ENCODE measurements at regions not wholly inside any gene's neighbourhood (a gene's known extent, or its start where the extent isn't known, plus 50 kb on each side); places are given as distances from the start of the nearest gene placed in this dataset.

GRCh38 chr16:6512512-6512911 is 820.1 kb upstream of the RBFOX1 start:
- H3K4me1 ChIP-seq = no peaks in the 10 kb centered on the region
- DNase-seq = no peak
- no peak overlapping the region for H3K27ac ChIP-seq
- intact Hi-C loops (cut with DNase I; ENCODE audit: low total_unique reads) (no loop called here), in situ Hi-C loops (cut with MboI; ENCODE audit: low pct_ligation_motif_present in 1 of 4, low pct_unique_long_range_greater_than_20kb in 1 of 4, low sequenced_read_pairs in 3 of 4) (loop anchor here in 1 of 4 donors (25.0 kb wide), 1 partner anchor 100 kb away; no protein-coding TSS in a partner anchor)
- no peak for TF ChIP-seq EP300 (IDR thresholded peaks at IDR 0.05; ENCODE audit: low read depth)
- no peak for TF ChIP-seq POLR2AphosphoS5 (IDR thresholded peaks at IDR 0.05)
- no peak for TF ChIP-seq CTCF (IDR thresholded peaks at IDR 0.05)
- no peak for TF ChIP-seq POLR2A (IDR thresholded peaks at IDR 0.05)
- H3K36me3 ChIP-seq = no peaks in the 10 kb centered on the region
- H3K27me3 ChIP-seq = no peaks in the 10 kb centered on the region
- 82% methylated on average over 2 of the region's 2 CpGs; no CpG with 5 or more reads in 1 of the 2 donors for WGBS, 2 donors (ENCODE audit: low coverage in 1 of 2)
- H3K4me3 ChIP-seq = no peak overlapping the region
- H3K9me3 ChIP-seq = no peaks in the 10 kb centered on the region

GRCh38 chr16:6510261-6510660 is 822.4 kb upstream of the RBFOX1 start:
- in situ Hi-C loops (cut with MboI; ENCODE audit: low pct_ligation_motif_present in 1 of 4, low pct_unique_long_range_greater_than_20kb in 1 of 4, low sequenced_read_pairs in 3 of 4) (loop anchor here in 1 of 4 donors (25.0 kb wide), 1 partner anchor 102 kb away; no protein-coding TSS in a partner anchor), intact Hi-C loops (cut with DNase I; ENCODE audit: low total_unique reads) (no loop called here)
- TF ChIP-seq POLR2AphosphoS5 (IDR thresholded peaks at IDR 0.05) (no peak), EP300 (IDR thresholded peaks at IDR 0.05; ENCODE audit: low read depth) (no peak), POLR2A (IDR thresholded peaks at IDR 0.05) (no peak), CTCF (IDR thresholded peaks at IDR 0.05) (no peak)
- H3K27me3 ChIP-seq = no peaks in the 10 kb centered on the region
- no peak overlapping the region for H3K4me3 ChIP-seq
- no peak for DNase-seq
- no peaks in the 10 kb centered on the region for H3K4me1 ChIP-seq
- 84 to 90% methylated on average over 2 to 7 of the region's 7 CpGs for WGBS, 2 donors (ENCODE audit: low coverage in 1 of 2)
- no peak overlapping the region for H3K27ac ChIP-seq
- no peaks in the 10 kb centered on the region for H3K36me3 ChIP-seq
- no peaks in the 10 kb centered on the region for H3K9me3 ChIP-seq

GRCh38 chr16:6499413-6499812 is 833.2 kb upstream of the RBFOX1 start:
- no peaks in the 10 kb centered on the region for H3K27me3 ChIP-seq
- in situ Hi-C loops (cut with MboI; ENCODE audit: low pct_ligation_motif_present in 1 of 4, low pct_unique_long_range_greater_than_20kb in 1 of 4, low sequenced_read_pairs in 3 of 4) = no loop called here
- H3K4me3 ChIP-seq = no peak overlapping the region
- no peak overlapping the region for H3K27ac ChIP-seq
- DNase-seq = no peak
- H3K36me3 ChIP-seq = no peaks in the 10 kb centered on the region
- H3K4me1 ChIP-seq = no peaks in the 10 kb centered on the region
- H3K9me3 ChIP-seq = no peaks in the 10 kb centered on the region
- intact Hi-C loops (cut with DNase I; ENCODE audit: low total_unique reads) = no loop called here
- TF ChIP-seq EP300 (IDR thresholded peaks at IDR 0.05; ENCODE audit: low read depth) (no peak), CTCF (IDR thresholded peaks at IDR 0.05) (no peak), POLR2AphosphoS5 (IDR thresholded peaks at IDR 0.05) (no peak), POLR2A (IDR thresholded peaks at IDR 0.05) (no peak)
- 50 to 100% methylated on average over 1 to 2 of the region's 2 CpGs for WGBS, 2 donors (ENCODE audit: low coverage in 1 of 2)

- H3K9me3 ChIP-seq = no peaks in the 10 kb centered on the region
- no peaks in the 10 kb centered on the region for H3K36me3 ChIP-seq
- H3K4me1 ChIP-seq = no peaks in the 10 kb centered on the region
- no peaks in the 10 kb centered on the region for H3K27me3 ChIP-seq
- DNase-seq = no peak
- in situ Hi-C loops (cut with MboI; ENCODE audit: low pct_ligation_motif_present in 1 of 4, low pct_unique_long_range_greater_than_20kb in 1 of 4, low sequenced_read_pairs in 3 of 4) = no loop called here
- TF ChIP-seq EP300 (IDR thresholded peaks at IDR 0.05; ENCODE audit: low read depth) = no peak
- no peak for TF ChIP-seq CTCF (IDR thresholded peaks at IDR 0.05)
- TF ChIP-seq POLR2AphosphoS5 (IDR thresholded peaks at IDR 0.05) = no peak
- no peak for TF ChIP-seq POLR2A (IDR thresholded peaks at IDR 0.05)
- H3K4me3 ChIP-seq = no peak overlapping the region
- H3K27ac ChIP-seq = no peak overlapping the region
- intact Hi-C loops (cut with DNase I; ENCODE audit: low total_unique reads) = no loop called here
- WGBS, 2 donors (ENCODE audit: low coverage in 1 of 2) = 53 to 75% methylated on average over 3 to 4 of the region's 4 CpGs
Observed at GRCh38 chr16:6498858-6499257, 833.8 kb upstream of the RBFOX1 start.

Data from transverse colon (tissue), 4 donors.